ENCODE measurements at regions not wholly inside any gene's neighbourhood (a gene's known extent, or its start where the extent isn't known, plus 50 kb on each side); places are given as distances from the start of the nearest gene placed in this dataset.
"Not testable (repeated sequence)": the region's sequence is repeated elsewhere in the genome, so short reads cannot be mapped to it uniquely, and the experiment has no call there.

GRCh38 chr2:207372483-207372882, 157.3 kb upstream of the CREB1 start:
- no peak for DNase-seq

- DNase-seq, result no peak
Observed at GRCh38 chr2:207375207-207375875, 154.4 kb upstream of the CREB1 start.

- DNase-seq, result not testable (repeated sequence)
Observed at GRCh38 chr2:207378620-207379019, 151.1 kb upstream of the CREB1 start.

DNA sequence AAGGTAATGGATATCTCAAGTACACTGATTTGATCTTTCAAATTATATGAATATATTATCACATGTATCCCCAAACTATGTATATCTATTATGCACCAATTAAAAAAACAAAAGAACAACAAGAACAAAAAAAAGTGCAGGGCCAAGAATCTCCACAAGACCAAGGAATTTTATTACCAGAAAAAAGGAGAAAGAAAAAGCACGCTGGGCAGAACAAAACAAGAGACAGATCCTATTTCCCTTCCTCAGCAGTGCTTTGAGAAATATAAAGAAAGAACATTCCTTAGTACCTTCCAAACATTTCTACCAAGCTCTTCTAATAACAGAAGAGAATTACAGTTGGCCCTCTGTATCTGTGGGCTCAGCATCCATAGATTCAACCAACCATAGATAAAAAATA, 144.7 kb upstream of the CREB1 start:
- DNase-seq, result no peak

DNA sequence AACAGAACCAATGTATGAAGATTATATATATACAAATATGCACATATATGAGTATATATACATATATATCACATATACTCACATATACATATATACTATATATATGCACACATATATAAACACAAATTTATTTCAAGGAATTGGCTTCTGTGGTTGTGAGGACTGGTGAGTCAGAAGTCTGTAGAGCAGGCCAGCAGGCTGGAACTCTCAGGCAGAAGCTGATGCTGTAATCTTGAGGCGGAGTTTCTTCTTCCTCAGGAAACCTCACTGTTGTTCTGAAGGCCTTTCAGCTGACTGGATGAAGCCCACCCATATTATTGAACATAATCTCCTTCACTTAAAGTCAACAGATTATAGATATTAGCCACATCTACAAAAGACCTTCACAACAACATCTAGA, 143.9 kb upstream of the CREB1 start:
- DNase-seq, result no peak

DNA sequence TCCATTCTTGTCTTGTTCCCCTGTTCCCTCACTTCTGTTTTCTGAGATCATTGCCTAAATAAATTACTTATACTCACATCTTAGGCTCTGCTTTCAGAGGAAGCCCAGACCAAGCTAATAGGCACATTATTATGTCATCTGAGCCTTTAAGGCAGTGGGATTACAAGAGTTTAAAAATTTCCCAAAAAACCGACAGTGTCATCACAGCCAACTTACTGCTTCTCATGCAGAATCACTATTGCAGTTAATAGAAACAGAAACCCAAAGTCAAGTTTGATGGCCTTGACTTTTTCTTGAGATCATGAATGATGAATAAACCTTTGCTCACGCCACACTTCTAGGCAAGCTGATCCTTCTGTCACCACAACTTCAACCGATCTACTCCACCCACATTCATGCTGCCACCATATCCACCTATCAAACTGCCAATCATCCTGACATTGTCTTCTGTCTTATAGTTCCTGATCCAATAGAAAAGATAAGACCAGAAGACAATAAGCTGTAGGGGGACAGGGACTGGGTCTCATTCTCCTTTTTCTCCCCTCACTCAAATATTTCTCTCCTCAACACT, 142.7 kb upstream of the CREB1 start:
- no peak for DNase-seq

DNA sequence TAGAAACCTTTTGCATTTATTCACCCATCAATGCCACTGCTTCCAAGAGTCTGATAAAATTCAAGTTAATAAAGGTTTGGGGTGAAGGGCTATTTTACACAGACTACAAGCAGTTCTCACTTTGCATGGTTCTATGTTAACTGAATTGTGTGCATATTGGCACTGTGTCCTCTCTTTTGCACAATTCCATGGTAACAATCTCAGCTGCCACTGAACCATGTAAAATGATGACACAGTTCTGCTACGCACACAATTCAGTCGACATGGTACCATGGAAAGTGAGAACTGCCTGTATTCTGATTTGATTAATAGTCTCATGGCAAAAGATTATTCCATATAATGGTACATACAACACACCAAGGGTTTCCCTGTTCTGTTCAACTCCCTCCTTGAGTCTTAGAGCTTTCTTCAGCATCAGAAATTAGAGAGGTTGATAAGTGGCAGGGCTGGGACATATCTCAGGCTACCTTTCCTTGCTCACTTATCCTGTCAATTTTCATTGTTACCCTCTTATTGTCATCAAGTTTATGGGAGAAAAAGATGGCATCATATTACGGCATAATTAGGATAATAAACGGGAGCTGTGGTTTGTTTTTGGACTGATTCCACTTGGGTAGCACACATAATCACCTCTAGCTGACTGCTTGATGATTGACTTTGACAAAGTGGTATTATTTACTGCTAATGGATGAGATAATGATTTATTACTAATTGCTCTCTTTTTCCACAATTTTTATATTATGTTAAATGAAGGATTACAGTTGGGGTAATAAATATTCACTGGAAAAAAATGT, 139.3 kb upstream of the CREB1 start:
- no peak for DNase-seq

- DNase-seq, result no peak
Observed at GRCh38 chr2:207394203-207394781, 135.5 kb upstream of the CREB1 start.

GRCh38 chr2:207394812-207395534, 134.8 kb upstream of the CREB1 start:
- DNase-seq, result peak; percentile 78

DNA sequence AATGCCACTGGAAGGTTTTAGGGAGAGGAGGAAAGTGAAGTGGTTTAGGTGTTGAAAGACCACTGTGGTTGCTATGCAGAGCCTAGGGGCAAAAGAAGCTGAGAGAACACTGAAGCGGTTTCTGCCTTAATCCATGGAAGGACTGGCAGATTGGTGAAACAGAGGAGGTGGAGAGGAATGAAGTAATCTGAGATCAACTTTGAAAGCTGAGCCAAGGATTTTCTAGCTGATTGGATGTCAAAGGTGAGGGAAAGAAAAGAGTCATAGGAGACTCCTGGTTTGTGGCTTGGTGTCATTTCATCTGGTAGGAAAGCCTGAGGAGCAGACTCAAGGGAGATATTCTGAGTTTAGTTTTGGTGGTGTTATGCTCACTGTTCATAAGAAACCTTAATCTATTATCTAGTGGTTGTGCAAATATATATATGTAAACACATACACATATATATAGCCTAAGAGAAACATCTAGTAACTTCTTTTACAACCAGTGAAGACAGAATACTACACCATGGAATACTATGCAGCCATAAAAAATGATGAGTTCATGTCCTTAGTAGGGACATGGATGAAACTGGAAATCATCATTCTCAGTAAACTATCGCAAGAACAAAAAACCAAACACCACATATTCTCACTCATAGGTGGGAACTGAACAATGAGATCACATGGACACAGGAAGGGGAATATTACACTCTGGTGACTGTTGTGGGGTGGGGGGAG, 134.1 kb upstream of the CREB1 start:
- no peak for DNase-seq

GRCh38 chr2:207397917-207398655, 131.7 kb upstream of the CREB1 start:
- DNase-seq, result no peak

DNA sequence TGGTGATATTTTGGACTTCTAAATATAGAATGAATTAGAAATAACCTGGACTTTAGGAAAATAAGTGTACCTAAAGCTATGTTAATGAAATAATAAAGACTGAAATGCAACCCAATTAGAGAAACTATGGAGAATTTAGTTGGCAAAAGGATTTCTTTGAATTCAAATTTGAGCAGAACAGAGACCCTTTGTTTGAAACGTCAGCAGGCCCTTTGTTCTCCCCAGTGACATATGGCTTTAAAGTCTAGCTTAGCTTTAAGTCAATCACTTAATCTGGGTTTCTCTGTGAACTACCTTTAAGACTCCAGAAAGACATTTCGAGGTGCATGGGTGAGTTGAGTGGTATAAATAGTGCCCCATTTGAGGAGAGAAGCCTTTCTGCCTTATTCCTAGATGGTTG, 130.5 kb upstream of the CREB1 start:
- no peak for DNase-seq

DNA sequence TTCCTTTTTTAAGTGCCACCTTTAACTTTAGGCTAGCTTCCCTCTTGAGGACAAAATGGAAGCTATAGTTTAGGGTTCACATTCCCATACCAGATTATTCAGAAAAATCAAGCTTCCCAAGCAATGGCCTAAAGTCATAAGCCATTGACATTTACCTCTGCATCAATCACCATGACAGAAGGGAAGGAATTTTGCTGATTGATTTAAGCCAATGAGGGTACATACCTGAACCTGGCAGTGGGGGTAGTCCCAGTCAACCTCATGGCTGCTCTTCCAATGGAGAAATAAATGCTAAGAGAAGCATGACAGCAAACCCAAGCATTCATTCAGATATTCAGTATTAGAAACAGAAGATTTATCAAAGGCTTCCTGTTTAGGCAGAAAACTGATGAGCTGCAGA, 128.4 kb upstream of the CREB1 start:
- no peak for DNase-seq

DNA sequence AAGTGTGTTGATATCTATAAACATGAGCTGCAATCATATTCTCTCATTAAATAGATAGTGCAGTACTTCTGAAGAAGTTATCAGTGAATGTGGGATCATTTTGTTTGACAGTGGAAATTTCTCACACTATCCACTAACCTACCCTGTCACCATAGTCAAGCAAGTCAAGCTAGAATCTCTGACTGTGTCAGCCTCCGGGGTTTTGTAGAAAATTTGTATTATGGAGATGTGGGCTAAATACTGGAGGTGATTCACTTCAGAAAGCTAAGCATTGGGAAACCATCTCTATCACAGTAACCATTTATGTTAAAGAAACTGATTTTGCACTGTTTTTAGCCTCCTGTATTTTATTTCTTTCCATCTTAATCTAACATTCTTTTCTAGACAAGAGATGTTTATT, 126.6 kb upstream of the CREB1 start:
- no peak for DNase-seq

DNA sequence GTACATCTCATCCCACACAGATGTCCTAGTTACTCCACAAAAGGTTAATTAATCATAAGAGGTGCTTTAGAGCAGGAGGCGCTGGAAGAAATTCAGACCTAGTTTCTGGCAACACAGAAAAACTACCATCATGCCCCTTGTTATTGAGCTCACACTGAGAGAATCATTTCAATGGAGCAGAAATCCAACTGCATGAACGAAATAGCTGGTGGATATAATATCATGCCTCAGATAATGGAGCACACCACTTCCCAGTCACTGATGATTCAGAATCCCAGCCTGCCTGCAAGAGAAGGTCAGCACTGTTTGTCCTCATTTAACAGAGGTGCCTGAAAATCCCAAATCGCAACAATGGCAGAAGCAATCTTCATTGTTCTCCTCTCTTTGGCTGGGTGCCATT, 125.8 kb upstream of the CREB1 start:
- DNase-seq, result no peak

DNA sequence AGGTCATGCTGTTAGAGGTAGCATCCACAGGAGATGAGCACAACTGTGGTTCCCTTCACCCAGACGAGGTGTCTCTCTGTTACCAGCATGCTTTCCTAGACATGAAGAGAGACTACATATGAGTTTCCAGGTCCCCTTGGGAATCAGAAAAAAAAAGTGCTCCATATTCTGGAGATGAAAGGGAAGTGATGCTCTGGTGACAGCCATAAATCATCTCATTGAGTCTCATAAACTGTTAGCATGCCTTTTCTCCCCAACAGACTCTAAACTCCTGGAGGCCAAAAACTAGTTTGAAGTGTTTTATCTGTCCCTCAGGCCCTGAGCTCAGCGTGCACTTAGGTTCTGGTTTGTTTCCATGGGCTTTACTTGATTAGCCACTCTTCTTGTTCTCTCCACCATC, 124.6 kb upstream of the CREB1 start:
- DNase-seq, result no peak

GRCh38 chr2:207408086-207408794, 121.5 kb upstream of the CREB1 start:
- no peak for DNase-seq

DNA sequence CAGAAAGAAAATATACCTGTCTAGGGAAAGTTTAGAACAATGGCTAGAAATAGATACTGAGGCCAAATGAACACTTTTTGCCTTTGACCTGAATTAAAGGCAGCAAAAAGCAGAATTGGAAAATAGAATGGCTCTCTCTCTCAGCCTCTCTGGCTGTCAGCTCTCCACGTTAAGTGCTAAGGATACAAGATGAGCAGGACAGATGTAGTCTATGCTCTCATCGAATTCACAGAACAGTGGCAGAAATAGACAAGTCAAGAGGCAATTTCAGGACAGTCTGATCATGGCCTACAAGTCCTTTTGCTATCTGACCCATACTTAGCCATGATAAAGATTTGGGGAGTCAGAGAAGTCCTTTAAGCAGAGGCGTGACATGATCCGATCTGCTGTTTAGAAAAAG, 120.2 kb upstream of the CREB1 start:
- DNase-seq, result no peak

GRCh38 chr2:207412787-207413310, 116.9 kb upstream of the CREB1 start:
- DNase-seq, result no peak

GRCh38 chr2:207413376-207413907, 116.3 kb upstream of the CREB1 start:
- DNase-seq, result no peak

GRCh38 chr2:207416111-207416510, 113.7 kb upstream of the CREB1 start:
- DNase-seq, result no peak

Data from activated CD8-positive, alpha-beta memory T cell treated with anti-CD3 and anti-CD28 coated beads, Interleukin-2, amount 50 U/mL, for 48 hours (primary cell).